ENCODE measurements at regions not wholly inside any gene's neighbourhood (a gene's known extent, or its start where the extent isn't known, plus 50 kb on each side); places are given as distances from the start of the nearest gene placed in this dataset.

GRCh38 chr2:215861607-215862350 lies 151.6 kb downstream of the MREG start:
- TF ChIP-seq CTCF (IDR thresholded peaks at IDR 0.05) (no peak), POLR2A (IDR thresholded peaks at IDR 0.05) (no peak)
